Non-pigmented ciliary epithelial cell (primary cell): ENCODE measurements at regions not wholly inside any gene's neighbourhood (a gene's known extent, or its start where the extent isn't known, plus 50 kb on each side); places are given as distances from the start of the nearest gene placed in this dataset.
"Not testable (repeated sequence)": the region's sequence is repeated elsewhere in the genome, so short reads cannot be mapped to it uniquely, and the experiment has no call there.

Source experiments
- DNase-seq: peaks from one replicate; pipeline ENCODE4 v3.0.0-alpha.2; 2010; ENCODE audit warnings: low read depth

DNA sequence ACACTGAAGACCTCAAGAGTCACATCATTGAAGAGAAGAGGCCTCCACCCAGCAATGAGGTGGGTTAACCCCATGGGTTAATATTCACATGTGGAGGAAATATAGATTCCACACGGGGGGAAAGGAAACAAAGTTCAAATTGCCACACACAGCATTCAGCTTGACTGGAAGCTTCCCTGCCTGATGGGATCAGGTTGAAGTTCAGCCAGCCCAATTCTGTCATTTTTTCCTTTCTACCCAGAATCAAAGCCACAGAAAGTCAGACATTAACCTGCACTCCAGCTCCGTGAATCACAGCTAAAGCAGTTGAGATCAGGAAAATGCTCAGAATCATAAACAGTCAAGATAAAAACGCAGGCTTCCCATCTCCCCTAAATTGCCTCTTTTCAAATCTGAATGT is 208.7 kb upstream of the OBI1 start:
- DNase-seq, result no peak

DNA sequence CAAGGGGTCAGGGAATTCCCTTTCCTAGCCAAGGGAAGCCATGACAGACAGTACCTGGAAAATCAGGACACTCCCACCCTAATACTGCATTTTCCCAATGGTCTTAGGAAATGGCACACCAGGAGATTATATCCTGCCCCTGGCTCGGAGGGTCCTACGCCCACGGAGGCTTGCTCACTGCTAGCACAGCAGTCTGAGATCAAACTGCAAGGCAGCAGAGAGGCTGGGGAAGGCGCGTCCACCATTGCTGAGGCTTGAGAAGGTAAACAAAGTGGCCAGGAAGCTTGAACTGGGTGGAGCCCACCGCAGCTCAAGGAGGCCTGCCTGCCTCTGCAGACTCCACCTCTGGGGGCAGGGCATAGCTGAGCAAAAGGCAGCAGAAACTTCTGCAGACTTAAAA is 207.1 kb upstream of the OBI1 start:
- DNase-seq, result not testable (repeated sequence)

DNA sequence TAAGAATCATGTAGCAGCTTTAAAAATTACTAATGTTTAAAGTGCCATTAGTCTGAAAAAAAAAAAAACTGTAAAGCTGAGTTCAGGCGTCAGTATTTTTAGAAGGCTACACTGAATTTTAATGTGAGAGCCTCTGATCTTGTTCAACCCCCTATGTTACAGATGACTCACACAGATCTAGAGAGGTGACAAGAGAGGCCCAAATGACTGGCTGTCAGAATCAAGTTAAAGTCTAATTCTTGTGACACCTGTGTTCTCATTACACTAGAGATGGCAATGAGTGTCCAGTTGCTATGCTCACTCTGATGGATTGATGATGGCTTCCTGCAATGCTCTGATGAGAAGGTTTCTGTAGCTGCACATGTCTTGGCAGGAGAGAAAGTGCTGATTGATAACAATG is 203.5 kb upstream of the OBI1 start:
- no peak for DNase-seq

DNA sequence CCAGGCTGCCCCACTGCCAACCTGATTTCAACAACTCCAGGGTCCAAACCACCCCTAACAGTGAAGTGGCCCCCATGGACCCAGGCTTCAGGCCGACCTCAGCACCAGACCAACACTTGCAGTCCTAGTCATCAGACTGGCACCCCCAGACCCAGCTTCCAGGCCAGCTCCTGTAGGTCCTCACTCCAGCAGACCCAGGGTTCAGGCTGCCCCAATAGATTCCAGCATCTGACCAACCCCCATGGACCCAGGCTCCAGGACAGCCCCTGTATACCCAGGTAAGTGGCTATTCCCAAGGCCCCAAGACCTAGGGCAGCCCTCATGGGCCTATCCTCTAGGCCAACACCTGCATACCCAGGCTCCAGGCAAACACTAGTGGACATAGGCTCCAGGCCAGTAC is 193.8 kb upstream of the OBI1 start:
- no peak for DNase-seq

DNA sequence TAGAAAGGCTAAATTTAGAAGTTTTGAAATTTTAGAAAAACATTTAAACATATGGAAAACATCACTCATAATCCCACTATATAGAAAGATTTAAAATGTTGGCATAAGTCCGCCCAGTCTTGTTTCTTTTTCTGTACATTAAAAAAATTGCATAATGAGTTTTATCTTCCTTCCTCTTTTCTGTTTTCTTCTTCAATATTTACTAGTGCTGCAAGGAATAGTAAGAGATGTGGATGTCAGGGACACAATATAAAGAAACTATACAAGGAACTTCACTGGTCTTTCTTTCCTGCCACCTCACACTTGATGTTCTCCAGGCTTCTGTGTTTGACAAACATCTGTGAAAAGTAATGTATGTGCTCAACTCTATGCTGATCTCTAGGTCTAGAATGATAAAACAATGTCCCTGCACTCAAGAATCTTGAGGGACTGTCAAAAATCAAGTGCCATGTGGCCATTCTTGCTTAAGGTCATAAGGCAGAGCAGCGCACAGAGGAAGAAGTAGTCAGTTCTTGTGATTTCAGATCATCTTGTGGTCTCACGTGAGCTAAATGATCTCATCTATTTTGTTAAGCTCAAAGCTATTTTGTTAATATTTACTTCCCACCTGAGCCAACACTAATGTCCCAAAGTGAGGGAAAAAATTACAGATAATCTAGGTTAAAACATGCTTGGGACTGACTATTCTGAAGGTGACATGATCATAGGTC is 186.9 kb upstream of the OBI1 start:
- no peak for DNase-seq

DNA sequence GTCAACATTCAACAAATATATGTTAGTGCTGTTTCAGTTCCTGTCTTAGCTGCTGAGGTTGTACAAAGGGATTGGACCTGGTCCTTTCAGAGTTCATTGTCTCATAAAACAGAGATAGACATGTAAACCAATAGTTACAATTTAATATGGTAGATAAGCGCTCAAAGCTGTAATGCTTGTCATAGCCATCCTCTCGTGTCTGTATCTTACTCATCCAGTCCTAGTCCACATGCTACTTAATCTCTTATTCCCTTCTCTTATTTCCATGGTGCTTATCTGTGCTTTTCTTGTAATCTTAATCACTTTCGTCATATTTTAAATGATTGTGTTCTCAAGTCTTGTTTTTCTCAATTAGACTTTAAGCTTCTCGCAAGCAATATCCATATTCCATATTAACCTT is 185.2 kb upstream of the OBI1 start:
- no peak for DNase-seq

DNA sequence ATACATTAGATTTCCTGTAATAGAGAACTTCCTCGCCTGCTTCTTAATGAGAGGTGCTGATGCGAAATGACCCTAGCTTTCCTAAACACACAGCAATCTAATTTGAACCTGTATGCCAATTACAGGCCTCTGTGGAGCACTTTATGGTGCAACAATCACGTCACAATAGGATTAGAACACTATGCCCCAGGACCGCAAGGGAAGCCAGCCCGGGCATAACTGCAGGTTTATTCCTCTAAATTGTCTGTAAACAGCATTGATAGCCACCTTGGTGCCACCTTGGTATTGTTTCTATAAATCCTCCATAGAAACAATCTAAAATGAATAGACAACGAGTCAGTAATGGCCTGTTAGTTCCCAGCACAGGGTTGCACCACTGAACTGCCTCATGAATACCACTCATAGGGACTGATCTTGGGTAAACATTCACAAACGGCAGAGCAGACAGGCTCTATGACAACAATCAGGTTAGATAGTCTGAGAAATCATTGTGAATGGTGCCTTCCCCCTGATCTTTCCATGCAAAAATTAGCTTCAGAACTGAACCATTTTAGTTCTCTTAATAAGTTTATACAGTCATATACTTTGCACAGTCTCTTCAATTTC is 182.5 kb upstream of the OBI1 start:
- no peak for DNase-seq

DNA sequence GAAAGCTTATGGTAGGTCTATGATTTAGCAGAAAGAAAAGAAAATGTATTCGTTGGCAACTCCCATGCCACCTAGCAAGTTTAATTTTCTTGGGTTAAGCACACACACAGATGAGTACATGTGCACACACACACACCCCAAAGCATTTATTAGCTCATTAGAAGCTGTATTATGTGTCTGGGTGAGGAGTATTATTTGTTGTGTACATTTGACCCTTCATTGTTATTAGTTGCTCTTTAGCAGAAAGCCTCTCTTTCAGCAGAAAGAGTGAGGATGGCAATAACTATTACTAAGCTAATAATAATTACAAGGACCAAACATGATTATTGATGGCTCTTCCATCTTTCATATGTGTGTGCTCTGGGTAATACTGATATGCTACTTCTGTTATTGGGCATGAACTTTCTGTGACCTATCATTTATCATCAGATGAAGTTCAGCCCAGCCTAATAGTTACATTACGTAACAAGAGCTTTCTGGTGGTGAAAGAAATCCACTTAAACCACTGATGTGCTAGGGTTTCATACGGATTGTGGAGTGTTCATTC is 177.4 kb upstream of the OBI1 start:
- DNase-seq, result no peak

DNA sequence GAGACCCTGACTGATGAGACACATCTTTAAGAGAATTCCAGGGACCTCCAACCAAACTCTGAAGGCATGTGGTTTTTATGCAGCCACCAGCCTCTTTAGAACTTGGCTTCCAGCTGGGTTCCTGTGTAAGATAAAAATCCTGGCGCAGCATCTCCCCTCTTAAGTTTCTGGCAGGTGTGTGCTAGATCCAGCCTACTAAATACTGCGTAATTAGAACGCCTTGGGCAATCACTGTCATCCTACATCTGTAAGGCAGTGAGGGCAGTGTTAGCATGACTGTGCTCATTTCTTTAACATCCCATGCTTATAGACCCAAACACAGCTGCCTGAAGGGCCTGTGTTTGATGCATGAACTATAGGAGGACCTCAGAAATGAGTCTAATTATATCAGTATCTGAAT is 173.5 kb upstream of the OBI1 start:
- no peak for DNase-seq

DNA sequence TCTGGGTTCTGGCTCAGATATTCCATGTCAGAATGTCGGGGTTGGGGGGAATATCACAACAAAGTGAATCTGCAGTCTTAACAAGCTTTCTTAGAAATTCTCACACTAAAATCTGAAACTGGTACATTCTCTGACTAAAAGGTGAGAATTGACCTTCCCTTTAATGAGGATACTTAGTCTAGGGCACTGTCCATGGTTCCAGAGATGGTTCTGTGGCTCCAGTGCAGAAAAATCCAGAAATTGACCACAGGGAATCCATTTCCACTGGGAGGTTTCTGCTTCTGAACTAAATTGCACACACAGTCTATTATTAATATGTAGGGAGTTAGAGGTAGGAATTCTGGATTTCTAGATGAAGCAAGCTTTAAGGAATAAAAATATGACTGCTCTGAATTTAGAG is 171.6 kb upstream of the OBI1 start:
- no peak for DNase-seq

DNA sequence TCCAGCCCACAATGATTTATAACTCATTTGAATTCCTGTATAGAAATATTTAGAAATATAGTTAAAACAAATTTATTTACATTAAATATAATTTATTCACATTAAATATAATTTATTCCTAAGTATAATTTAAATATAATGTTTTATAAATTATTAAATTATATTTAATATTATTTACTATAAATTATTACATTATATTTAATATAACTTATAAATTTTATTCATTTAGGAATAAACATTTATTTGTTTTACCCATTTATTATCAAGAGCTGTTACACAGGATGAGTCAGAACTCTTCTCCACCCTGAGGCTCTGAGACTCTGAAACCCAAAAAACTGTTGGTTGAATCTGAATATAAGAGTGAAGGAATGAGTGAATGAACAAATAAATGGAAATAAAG is 170.9 kb upstream of the OBI1 start:
- DNase-seq, result no peak

DNA sequence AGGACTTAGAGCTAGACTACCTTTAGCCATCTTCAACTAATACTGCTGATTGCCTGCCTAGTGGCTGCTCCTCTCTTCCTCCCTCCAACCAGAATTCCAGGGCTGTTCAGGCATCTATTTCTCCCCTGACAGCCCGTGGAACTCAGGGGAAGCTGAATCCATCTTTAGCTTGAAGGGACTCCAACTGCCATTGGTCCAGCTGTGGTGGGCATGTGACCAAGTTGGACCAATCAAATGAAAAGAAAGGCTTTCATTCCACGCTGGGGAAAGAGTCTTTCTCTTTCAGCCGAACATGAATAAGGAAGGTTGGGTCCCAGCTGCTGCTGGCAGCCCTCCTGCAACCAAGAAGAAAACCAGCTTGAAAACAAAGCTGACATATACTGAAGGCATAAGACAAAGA is 168.5 kb upstream of the OBI1 start:
- DNase-seq, result no peak

DNA sequence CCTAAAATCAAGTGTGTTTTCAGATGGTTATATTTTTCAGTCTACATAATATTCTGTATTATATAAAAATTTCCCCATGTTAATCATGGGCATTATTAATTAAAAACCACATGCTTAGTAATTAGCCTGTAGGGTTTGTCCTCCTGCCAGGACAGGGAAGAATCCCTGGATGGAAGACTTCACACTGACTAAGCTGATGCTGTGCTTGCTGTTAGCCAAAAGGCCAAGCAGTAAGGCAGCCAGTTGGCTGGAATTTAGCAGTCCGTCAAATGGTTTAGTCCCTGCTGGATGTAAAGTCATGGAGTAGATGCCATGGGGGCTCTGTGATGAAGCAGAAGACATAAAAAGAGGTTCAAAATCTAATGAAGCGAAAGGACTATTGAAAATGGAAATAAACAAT is 168.0 kb upstream of the OBI1 start:
- DNase-seq, result no peak

DNA sequence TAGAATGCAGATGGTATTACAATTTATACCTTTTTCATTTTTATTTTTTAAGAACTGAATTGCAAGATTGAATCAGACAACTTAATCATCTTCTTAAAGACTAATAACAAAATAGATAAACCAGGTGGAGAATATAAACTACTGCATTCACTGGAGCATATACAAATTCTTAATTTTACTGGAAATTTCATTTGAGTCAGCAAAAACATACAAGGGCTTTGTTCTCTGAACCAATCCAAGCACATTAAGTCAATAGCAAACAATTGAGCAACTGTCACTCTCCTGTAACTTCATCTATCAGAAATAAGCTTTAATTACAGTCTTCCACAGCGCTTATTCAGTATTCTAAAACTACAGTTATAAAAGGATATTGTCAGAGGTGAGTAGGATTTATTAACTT is 167.4 kb upstream of the OBI1 start:
- no peak for DNase-seq

DNA sequence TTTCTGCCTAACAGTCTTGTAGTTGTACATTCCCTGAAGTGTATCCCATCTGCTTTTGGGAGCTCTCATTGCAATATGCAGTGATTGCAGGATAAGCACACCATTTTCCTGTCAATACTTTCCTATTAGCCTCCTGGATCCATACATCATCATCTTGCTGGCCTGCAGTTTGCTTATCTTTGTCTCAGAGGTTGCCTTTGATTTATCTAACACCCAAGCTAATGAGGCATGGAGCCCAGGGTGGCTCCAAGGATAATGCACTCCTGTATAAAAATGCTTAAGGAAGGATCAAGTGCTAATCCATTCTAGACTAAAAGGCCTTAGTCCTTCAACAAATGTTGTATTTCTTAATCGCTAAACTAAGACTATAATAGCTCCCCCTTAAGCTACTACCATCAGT is 161.6 kb upstream of the OBI1 start:
- no peak for DNase-seq

DNA sequence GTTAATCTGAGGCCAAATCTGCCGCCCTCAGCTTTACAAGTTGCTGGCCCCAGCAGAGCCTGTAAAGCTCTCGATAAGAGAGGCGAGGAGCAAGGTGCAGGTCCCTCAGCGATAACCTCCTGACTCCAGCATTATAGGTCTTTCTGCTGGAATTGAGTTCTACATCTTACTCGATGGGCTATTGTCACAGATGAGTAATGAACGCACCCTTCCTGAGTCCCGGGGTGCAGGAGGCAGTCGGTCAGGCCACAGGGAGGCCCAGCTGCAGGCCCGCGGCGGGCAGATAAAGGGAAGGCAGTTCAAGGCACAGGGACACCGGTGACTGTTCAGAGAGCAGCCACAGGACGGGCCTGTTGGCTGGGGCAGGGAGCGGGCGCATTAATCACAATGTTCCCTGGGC is 157.6 kb upstream of the OBI1 start:
- no peak for DNase-seq

DNA sequence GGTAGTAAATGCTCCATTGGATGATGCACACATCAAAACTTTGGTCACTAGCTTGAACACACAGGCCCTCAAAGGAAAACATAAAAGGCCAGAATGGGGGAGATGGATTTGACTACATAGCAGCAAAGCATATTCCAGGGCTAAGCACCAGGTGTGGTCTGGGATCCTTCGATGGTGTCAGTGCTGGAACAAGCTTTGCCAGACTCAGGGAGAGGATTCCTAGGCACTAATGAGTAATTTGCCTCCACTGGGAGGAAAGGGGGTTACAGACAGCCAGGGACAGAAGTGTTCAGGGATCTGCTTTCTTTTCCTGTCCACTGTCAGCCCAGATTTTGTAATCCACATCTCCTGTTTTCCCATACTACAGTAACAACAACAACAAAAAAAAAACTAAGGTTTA is 157.2 kb upstream of the OBI1 start:
- no peak for DNase-seq

DNA sequence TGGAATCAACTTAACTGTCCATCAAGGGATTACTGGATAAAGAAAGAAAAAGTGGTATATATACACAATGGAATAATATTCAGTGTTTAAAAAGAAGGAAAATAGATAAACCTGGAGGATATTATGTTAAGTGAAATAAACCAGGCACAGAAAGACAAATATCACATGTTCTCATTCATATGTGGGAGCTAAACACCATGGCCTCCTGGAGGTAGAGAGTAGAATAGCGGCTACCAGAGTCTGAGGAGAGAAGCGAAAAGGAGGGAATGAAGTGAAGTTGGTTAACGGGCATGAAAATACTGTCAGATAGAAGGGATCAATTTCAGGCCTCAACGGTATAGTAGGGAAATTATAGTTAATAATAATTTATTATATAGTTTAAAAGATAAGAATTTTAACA is 147.5 kb upstream of the OBI1 start:
- DNase-seq, result no peak

DNA sequence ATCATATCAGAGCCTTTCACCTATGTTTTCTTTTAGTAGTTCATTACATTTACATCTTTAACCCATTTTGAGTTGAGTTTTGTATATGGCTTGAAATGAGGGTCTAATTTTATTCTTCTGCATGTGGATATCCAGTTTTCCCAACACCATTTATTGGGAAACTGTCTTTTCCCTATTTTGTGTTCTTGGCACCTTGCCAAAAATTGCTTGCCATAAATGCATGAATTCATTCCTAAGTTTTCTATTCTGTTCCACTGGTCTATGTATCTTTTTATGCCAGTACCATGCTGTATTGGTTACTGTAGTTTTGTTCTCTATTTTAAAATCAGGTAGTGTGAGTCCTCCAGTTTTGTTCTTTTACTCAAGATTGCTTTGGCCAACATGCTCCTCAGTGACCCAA is 144.0 kb upstream of the OBI1 start:
- DNase-seq, result no peak

DNA sequence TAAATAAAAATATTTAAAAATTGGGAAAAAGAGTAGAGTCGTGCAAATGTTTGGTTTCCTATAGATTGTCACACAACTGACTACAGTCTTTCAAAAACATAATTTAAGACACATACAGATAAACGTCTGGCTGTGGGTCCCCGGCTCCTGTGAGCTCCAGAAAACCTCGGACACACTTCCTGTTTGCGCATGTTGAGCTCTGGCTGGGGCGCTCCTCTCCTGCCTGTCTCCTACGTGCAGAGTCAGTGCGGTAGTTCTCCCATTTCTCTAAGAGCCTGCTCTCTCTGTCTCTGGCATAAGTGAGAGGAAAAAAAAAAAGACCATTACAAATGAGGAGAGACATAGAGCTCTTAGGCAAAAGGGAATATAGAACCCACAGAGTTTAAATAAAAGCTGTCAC is 128.2 kb upstream of the OBI1 start:
- DNase-seq, result no peak

DNA sequence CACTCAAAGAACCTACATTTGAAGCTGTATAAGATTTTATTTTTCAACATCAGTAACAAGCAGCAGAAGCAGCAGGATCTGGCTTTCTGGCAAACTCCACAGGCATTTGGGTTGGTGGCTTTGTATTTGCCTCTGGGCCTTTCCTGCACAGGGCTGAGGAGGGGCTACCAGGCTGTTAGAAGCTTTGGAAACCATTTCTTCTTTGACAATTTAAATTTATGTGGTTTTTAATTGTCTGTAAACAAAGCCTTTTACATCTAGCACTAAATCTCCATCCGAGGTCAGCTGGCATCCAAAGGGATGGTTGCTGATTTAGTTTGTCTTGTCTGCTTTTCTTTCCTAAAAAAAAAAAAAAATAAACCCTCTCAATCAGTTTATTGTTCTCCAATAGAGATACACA is 127.5 kb upstream of the OBI1 start:
- no peak for DNase-seq

DNA sequence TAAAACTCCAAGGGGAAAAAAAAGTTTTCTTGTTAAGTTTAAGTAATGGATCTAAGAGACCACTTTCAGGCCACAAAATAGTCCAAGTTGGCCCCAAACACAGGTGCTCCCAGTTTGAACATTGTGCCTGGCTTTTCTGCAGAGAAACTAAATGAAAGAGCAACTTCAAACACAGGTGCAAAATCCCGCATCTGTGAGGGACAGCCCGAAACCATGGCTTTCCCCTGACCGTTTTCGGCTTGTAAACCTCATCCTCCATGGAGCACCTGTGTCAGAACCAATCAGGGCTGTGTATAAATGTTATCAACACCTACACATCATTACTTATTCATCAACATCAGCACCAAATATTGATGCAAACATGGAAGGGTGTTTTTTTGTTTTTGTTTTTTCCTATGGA is 126.8 kb upstream of the OBI1 start:
- no peak for DNase-seq

DNA sequence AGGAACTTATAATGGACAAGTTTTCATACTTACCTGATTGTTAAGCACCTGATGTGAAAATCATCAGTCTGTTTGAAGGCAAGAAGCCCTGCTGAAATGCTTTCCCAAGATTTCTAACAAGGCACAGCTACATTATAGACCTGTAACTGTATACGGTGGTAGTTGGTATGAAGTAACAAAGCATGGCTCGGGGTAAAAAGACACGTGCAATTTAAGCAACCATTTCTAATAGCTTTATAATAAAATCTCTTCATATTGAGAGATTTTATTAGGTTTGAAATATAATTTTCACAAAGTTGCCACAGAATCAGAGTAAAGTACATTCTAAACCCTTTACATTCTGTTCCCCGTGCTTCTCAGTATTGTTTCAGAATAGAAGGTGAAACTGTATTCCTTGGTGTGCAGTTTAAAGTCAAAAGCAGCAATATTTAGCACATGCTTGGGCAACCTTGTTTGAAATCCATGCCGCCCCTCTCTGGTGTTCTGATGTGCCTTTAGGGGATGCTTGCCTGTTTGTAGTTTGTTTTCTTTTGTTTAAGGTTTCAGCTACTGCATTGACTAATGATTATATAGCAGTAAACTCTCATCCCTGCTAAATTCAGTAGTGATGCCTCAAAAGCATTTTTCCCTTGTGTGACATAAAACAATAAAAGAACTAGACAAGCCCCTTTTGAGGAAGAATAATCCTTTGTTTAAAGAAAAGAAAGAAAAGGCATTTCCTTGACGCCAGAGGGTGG is 125.2 kb upstream of the OBI1 start:
- no peak for DNase-seq
